K562 (cell line): ENCODE measurements at regions not wholly inside any gene's neighbourhood (a gene's known extent, or its start where the extent isn't known, plus 50 kb on each side); places are given as distances from the start of the nearest gene placed in this dataset. TPM values are rescaled to one million over a fixed set of nuclear protein-coding genes. Genes with fewer than 3 reads are reported as not detected.
A peak's percentile ranks its signal among the peaks of the same experiment; 100 is the strongest.

Experiments used
- ATAC-seq: fragments of 200-7000 bp; cut with Tn5 transposase; 3 replicates; pipeline ENCODE4 v1.9.1; 2020; ENCODE audit warnings: moderate library complexity
- BruUV-seq: library from RNA; stranded (reverse); fragments of 400-500 nt; replicated peaks from 2 replicates; lab custom pipeline; 2021; lab: Mats Ljungman, UMichigan
- CTCF ChIA-PET: fragments of 300-600 bp; formaldehyde crosslinking; extraction: SDS; loops from one replicate; lab custom pipeline; 2021; ENCODE audit warnings: low intra/inter-chr PET ratio; lab: Yijun Ruan, JAX
- POLR2A ChIA-PET: fragments of 300-600, 350-650 bp; sonication (Branson Sonifier 250); formaldehyde crosslinking; extraction: SDS; loops from one replicate; lab custom pipeline; 2021; ENCODE audit warnings: antibody characterized with exemption, inconsistent platforms; lab: Yijun Ruan, JAX
- DNase-seq, 4 experiments: peaks; one replicate each; pipeline versions ENCODE4 v3.0.0 to v3.0.0-alpha.2; 2011 to 2018; ENCODE audit warnings: low spot score in 3 of 4, mixed read lengths in 3 of 4; ENCODE audit errors: extremely low read depth in 1 of 4
- FAIRE-seq: peaks from 2 replicates; lab custom pipeline; 2011; peaks lifted over from hg19 to GRCh38; lab: Jason Lieb, UNC
- H2AFZ ChIP-seq: 2 replicates; pipeline ENCODE4 v1.6.0; 2011; ENCODE audit warnings: low read depth, low read length, control low read depth, inconsistent platforms
- H3K27ac ChIP-seq: fragments of 200-600 bp; 3 replicates; pipeline ENCODE4 v1.8.0; 2011; ENCODE audit warnings: low read depth, mild to moderate bottlenecking, control low read depth, inconsistent platforms, low read length, moderate library complexity, mixed read lengths; ENCODE audit errors: extremely low read depth
- H3K27me3 ChIP-seq, 2 experiments: fragments of 300-600 bp in 1 of 2; 2 replicates in 1 of 2; 3 replicates in 1 of 2; pipeline versions ENCODE4 v1.6.0 to v1.8.0; 2011; ENCODE audit warnings: inconsistent platforms in 2 of 2, low read length in 2 of 2, mild to moderate bottlenecking in 1 of 2, mixed read lengths in 1 of 2, moderate library complexity in 1 of 2; ENCODE audit not compliant: control insufficient read depth in 2 of 2, insufficient read depth in 2 of 2
- H3K36me3 ChIP-seq: fragments of 300-600 bp; 3 replicates; pipeline ENCODE4 v1.8.0; 2011; ENCODE audit warnings: mild to moderate bottlenecking, low read length, inconsistent platforms; ENCODE audit not compliant: control insufficient read depth, insufficient read depth
- H3K4me1 ChIP-seq, 2 experiments: fragments of 200-600 bp in 1 of 2; replicated peaks in 1 of 2; 2 replicates in 1 of 2; 3 replicates in 1 of 2; pipeline versions ENCODE4 v1.5.1 to v1.8.0; 2011; ENCODE audit warnings: inconsistent platforms in 2 of 2, low read length in 2 of 2, mild to moderate bottlenecking in 1 of 2, mixed read lengths in 1 of 2, moderate library complexity in 1 of 2; ENCODE audit not compliant: control insufficient read depth in 2 of 2, insufficient read depth in 2 of 2
- H3K4me2 ChIP-seq: 2 replicates; pipeline ENCODE4 v1.6.1; 2011; ENCODE audit warnings: low read length, control low read depth, inconsistent platforms, mixed read lengths; ENCODE audit not compliant: insufficient read depth
- H3K4me3 ChIP-seq: fragments of 200-600 bp; sonication (generic), shearing (Covaris generic); 2 replicates; pipeline ENCODE4 v1.5.1; 2016; ENCODE audit warnings: control low read depth, inconsistent platforms
- H3K79me2 ChIP-seq: fragments of 200-600 bp; 3 replicates; pipeline ENCODE4 v1.8.0; 2011; ENCODE audit warnings: low read length, inconsistent platforms; ENCODE audit not compliant: control insufficient read depth, insufficient read depth
- H3K9ac ChIP-seq, 2 experiments: 2 replicates each; pipeline versions ENCODE4 v1.6.0 to v1.6.1; 2011; ENCODE audit warnings: low read depth in 2 of 2, low read length in 2 of 2, control low read depth in 1 of 2, inconsistent platforms in 1 of 2, mild to moderate bottlenecking in 1 of 2, mixed read lengths in 1 of 2; ENCODE audit not compliant: insufficient read depth in 1 of 2
- H3K9me1 ChIP-seq: one replicate; pipeline ENCODE4 v1.6.0; 2011; ENCODE audit warnings: inconsistent platforms, mild to moderate bottlenecking, low read length, moderate library complexity; ENCODE audit not compliant: control insufficient read depth, insufficient read depth
- H3K9me3 ChIP-seq: replicated peaks from 2 replicates; pipeline ENCODE4 v1.5.1; 2011; ENCODE audit warnings: low read depth, low read length, inconsistent platforms; ENCODE audit not compliant: control insufficient read depth, insufficient read depth
- H4K20me1 ChIP-seq: replicated peaks from 2 replicates; pipeline ENCODE4 v1.6.1; 2011; ENCODE audit warnings: low read length, inconsistent platforms, mixed read lengths; ENCODE audit not compliant: control insufficient read depth, insufficient read depth
- CXXC5 ChIP-seq: fragments of 250-450 bp; sonication (Bioruptor Pico); IDR thresholded peaks from 2 replicates; pipeline ENCODE4 v1.8.0; 2022; ENCODE audit warnings: inconsistent platforms, mild to moderate bottlenecking, moderate library complexity
- FOSL1 ChIP-seq: fragments of 200-800 bp; sonication (Bioruptor generic); conservative IDR thresholded peaks from 2 replicates; pipeline ENCODE4 v1.6.1; 2016; ENCODE audit warnings: missing genetic modification characterization, missing compliant biosample characterization
- MEIS2 ChIP-seq: fragments of 450-650 bp; IDR thresholded peaks from 2 replicates; pipeline ENCODE4 v1.6.1; 2014; ENCODE audit warnings: mild to moderate bottlenecking; ENCODE audit not compliant: partially characterized antibody
- NFYB ChIP-seq: IDR thresholded peaks from 2 replicates; pipeline ENCODE4 v1.6.1; 2011; ENCODE audit warnings: mild to moderate bottlenecking, moderate library complexity; ENCODE audit not compliant: insufficient read length; ENCODE audit errors: extremely low read depth
- RBM14 ChIP-seq: fragments of 200-400 bp; formaldehyde crosslinking; IDR thresholded peaks from 2 replicates; pipeline ENCODE4 v1.6.1; 2018; ENCODE audit warnings: low read depth, mild to moderate bottlenecking, low read length, moderate library complexity, borderline replicate concordance; ENCODE audit not compliant: insufficient read depth
- ZFP36 ChIP-seq: fragments of 150-350 bp; IDR thresholded peaks from 2 replicates; pipeline ENCODE4 v1.6.1; 2018; ENCODE audit warnings: low read length, low read depth; ENCODE audit not compliant: partially characterized antibody
- WGBS: fragments of 100-300 bp; shearing (Covaris generic); methylation state at CpG from one replicate; pipeline ENCODE4 v1.1.6; 2016; ENCODE audit warnings: low coverage, mixed read lengths; ENCODE audit not compliant: insufficient coverage; ENCODE audit errors: missing lambda C conversion rate; 5-methylcytosine and 5-hydroxymethylcytosine counted together
- in situ Hi-C: fragments of 300-500 bp; cut with MboI; formaldehyde crosslinking; loops from 4 replicates; pipeline ENCODE4 v1.15.0; 2018; ENCODE audit warnings: inconsistent platforms, mixed read lengths
- intact Hi-C: fragments of 100-400 bp; cut with micrococcal nuclease; formaldehyde crosslinking; loops from 2 replicates; pipeline ENCODE4 v1.14.2; 2022
- microRNA-seq: library from miRNA; unstranded; fragments of <30 nt; microRNA quantifications from one replicate; pipeline ENCODE4, GENCODE V29; 2018; ENCODE audit warnings: borderline microRNAs expressed
- small RNA-seq: library from RNA; depleted of rRNA; stranded (forward); fragments of <200 nt; gene quantifications from one replicate; pipeline ENCODE3, GENCODE V24; 2014
- TF ChIP-seq, protein P1 (sequence below): fragments of 450-650 bp; IDR thresholded peaks from 2 replicates; pipeline ENCODE4 v1.7.1; 2018; ENCODE audit warnings: mild to moderate bottlenecking, low read depth; ENCODE audit not compliant: partially characterized antibody

DNA sequence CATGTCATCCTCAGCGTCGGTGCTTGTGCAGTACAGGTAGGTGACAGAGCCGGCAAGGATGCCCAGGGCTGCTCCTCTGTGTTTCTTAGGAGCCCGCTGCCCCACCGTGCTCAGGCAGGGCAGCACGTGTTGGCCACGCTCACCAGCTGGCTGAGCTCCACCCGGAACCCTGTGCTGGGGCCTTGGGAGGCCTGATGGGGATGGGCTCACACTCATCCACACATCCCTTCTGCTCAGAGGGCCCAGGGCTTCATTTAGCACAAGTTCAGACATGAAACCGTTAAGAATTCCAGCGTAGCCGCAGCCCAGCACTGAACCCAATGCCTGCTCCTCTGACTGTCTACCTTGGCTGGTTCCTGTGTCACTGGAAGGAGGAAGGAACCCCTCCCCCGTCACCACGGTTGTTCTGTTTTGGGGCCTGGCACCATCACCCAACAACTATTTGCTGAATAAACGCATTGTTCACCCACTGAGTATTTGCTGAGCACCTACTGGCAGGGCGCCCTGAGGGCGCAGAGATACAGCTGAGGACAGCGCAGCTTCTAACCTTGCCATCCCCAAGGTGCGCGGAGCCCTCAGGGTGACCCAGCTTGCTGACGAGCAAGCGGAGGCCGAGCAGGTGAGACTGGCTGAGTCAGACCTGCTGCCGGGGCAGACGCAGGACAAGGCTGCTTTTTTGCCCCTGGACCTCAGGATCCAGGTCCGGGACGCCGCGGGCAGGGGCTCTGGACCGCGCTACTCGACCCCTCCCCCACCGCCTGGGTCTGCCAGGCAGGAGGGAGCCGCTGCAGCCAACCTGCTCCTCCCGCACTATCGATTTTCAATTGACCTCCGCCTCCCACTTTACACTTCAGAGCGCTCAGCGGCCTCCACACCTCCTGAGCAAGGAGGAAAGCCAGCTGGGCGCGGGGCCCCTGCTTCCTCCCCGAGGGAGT lies 50.6 kb upstream of the RET start:
- FAIRE-seq, result no peak

More for the DNA sequence above, 50.6 kb upstream of the RET start:
- no TSS peak for BruUV-seq
- CTCF ChIA-PET, result no interaction called here
- Histone ChIP-seq H3K36me3 (no peaks in the 10 kb centered on the region), H3K27ac (no peak overlapping the region), H3K4me3 (no peak overlapping the region), H3K79me2 (no peaks in the 10 kb centered on the region), H3K4me1 (peaks cover 0 to 4% of the 10 kb centered on the region in 2 experiments; a peak in 1 of 5 replicates), H2AFZ (no peak overlapping the region), H3K4me2 (no peak overlapping the region), H3K27me3 (peaks cover 3 to 35% of the 10 kb centered on the region in 2 experiments; a peak in 3 of 5 replicates), H3K9me3 (no peaks in the 10 kb centered on the region; the same call in 1 of the 2 replicates), H4K20me1 (no peaks in the 10 kb centered on the region; the same call in none of the 2 replicates), H3K9me1 (no peaks in the 10 kb centered on the region), H3K9ac (peak overlapping the region in 1 of 2 experiments; percentile 21; a peak in 1 of 4 replicates)
- ATAC-seq (no peak), DNase-seq (no peak)
- intact Hi-C loops, result no loop called here
- WGBS, result 2% methylated on average over 40 of the region's 41 CpGs
- TF ChIP-seq FOSL1 (tag), result no peak
- TF ChIP-seq RBM14, result no peak
- TF ChIP-seq NFYB, result no peak
- TF ChIP-seq CXXC5 (CRISPR knock-in tag), result no peak
- no peak for TF ChIP-seq MEIS2
- no peak for TF ChIP-seq ZFP36
- TF ChIP-seq, protein P1, sequence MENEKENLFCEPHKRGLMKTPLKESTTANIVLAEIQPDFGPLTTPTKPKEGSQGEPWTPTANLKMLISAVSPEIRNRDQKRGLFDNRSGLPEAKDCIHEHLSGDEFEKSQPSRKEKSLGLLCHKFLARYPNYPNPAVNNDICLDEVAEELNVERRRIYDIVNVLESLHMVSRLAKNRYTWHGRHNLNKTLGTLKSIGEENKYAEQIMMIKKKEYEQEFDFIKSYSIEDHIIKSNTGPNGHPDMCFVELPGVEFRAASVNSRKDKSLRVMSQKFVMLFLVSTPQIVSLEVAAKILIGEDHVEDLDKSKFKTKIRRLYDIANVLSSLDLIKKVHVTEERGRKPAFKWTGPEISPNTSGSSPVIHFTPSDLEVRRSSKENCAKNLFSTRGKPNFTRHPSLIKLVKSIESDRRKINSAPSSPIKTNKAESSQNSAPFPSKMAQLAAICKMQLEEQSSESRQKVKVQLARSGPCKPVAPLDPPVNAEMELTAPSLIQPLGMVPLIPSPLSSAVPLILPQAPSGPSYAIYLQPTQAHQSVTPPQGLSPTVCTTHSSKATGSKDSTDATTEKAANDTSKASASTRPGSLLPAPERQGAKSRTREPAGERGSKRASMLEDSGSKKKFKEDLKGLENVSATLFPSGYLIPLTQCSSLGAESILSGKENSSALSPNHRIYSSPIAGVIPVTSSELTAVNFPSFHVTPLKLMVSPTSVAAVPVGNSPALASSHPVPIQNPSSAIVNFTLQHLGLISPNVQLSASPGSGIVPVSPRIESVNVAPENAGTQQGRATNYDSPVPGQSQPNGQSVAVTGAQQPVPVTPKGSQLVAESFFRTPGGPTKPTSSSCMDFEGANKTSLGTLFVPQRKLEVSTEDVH, result no peak
- in situ Hi-C loops, result no loop called here
- POLR2A ChIA-PET, result interaction anchor here (1.2 kb wide), 1 partner anchor 12 kb away, joined by 3 read pairs; no protein-coding TSS in a partner anchor

Small RNAs in the stretch of these regions (microRNA-seq; reads per million reads assigned to microRNA genes)
- gene MIR5100, result not detected

Small RNAs in the stretch of these regions (small RNA-seq; reads per million reads assigned to genes)
- 0.15 reads per million for gene MIR5100
